KMS-11 (cell line): ENCODE measurements at regions not wholly inside any gene's neighbourhood (a gene's known extent, or its start where the extent isn't known, plus 50 kb on each side); places are given as distances from the start of the nearest gene placed in this dataset.

Experiments
- H2AFZ ChIP-seq: fragments of 200-600 bp; sonication (generic); 2 replicates; pipeline ENCODE4 v1.6.1; 2016; ENCODE audit warnings: antibody characterized with exemption, mixed run types, low read depth
- H3K27ac ChIP-seq: fragments of 200-600 bp; sonication (generic); 2 replicates; pipeline ENCODE4 v1.6.1; 2016; ENCODE audit warnings: mild to moderate bottlenecking, mixed run types
- H3K27me3 ChIP-seq: fragments of 200-600 bp; sonication (generic); 2 replicates; pipeline ENCODE4 v1.6.1; 2017; ENCODE audit warnings: mild to moderate bottlenecking, low read depth, mixed run types, moderate library complexity; ENCODE audit not compliant: insufficient read depth
- H3K36me3 ChIP-seq: fragments of 200-600 bp; sonication (generic); 2 replicates; pipeline ENCODE4 v1.6.1; 2017; ENCODE audit warnings: mild to moderate bottlenecking, mixed run types; ENCODE audit not compliant: insufficient read depth
- H3K4me1 ChIP-seq: fragments of 200-600 bp; sonication (generic); 2 replicates; pipeline ENCODE4 v1.6.1; 2016; ENCODE audit warnings: mild to moderate bottlenecking, low read depth, mixed run types; ENCODE audit not compliant: poor library complexity, severe bottlenecking
- H3K4me2 ChIP-seq: fragments of 200-600 bp; sonication (generic); 2 replicates; pipeline ENCODE4 v1.7.0; 2016; ENCODE audit warnings: mild to moderate bottlenecking, mixed run types
- H3K4me3 ChIP-seq: fragments of 200-600 bp; sonication (generic); IDR thresholded peaks from 2 replicates; pipeline ENCODE4 v1.6.1; 2017; ENCODE audit warnings: low read depth, low read length, mixed read lengths; ENCODE audit not compliant: insufficient read depth
- H3K79me2 ChIP-seq: fragments of 200-600 bp; sonication (generic); 2 replicates; pipeline ENCODE4 v1.6.1; 2016; ENCODE audit warnings: low read depth, mixed run types; ENCODE audit not compliant: insufficient read depth
- H3K9ac ChIP-seq: fragments of 200-600 bp; sonication (generic); 2 replicates; pipeline ENCODE4 v1.6.1; 2016; ENCODE audit warnings: mild to moderate bottlenecking, mixed run types
- H4K20me1 ChIP-seq: fragments of 200-600 bp; sonication (generic); 2 replicates; pipeline ENCODE4 v1.6.1; 2016; ENCODE audit warnings: mild to moderate bottlenecking, mixed run types; ENCODE audit not compliant: insufficient read depth
- CTCF ChIP-seq: fragments of 200-600 bp; sonication (generic); conservative IDR thresholded peaks from 2 replicates; pipeline ENCODE4 v1.6.1; 2017; ENCODE audit warnings: low read depth, mild to moderate bottlenecking, antibody characterized with exemption, low read length, moderate library complexity, mixed read lengths

GRCh38 chr11:98871690-98872089 is 149.1 kb upstream of the CNTN5 start:
- no peak overlapping the region for H3K4me3 ChIP-seq
- H3K27me3 ChIP-seq = no peaks in the 10 kb centered on the region
- H3K9ac ChIP-seq = no peak overlapping the region
- no peak overlapping the region for H3K4me2 ChIP-seq
- H3K36me3 ChIP-seq = no peaks in the 10 kb centered on the region
- no peak overlapping the region for H3K27ac ChIP-seq
- H4K20me1 ChIP-seq = no peaks in the 10 kb centered on the region
- H2AFZ ChIP-seq = no peak overlapping the region
- H3K4me1 ChIP-seq = no peaks in the 10 kb centered on the region
- TF ChIP-seq CTCF = no peak
- no peaks in the 10 kb centered on the region for H3K79me2 ChIP-seq

- no peak overlapping the region for H2AFZ ChIP-seq
- H3K27me3 ChIP-seq = no peaks in the 10 kb centered on the region
- H3K4me2 ChIP-seq = no peak overlapping the region
- H3K79me2 ChIP-seq = no peaks in the 10 kb centered on the region
- no peaks in the 10 kb centered on the region for H3K36me3 ChIP-seq
- H3K27ac ChIP-seq = no peak overlapping the region
- no peaks in the 10 kb centered on the region for H3K4me1 ChIP-seq
- H4K20me1 ChIP-seq = no peaks in the 10 kb centered on the region
- H3K9ac ChIP-seq = no peak overlapping the region
- no peak for TF ChIP-seq CTCF
- no peak overlapping the region for H3K4me3 ChIP-seq
Measured at GRCh38 chr11:98874050-98874449, 146.7 kb upstream of the CNTN5 start.

GRCh38 chr11:98895936-98896335 is 124.8 kb upstream of the CNTN5 start:
- H2AFZ ChIP-seq = no peak overlapping the region
- no peak overlapping the region for H3K27ac ChIP-seq
- no peaks in the 10 kb centered on the region for H3K27me3 ChIP-seq
- no peaks in the 10 kb centered on the region for H3K4me1 ChIP-seq
- no peaks in the 10 kb centered on the region for H3K79me2 ChIP-seq
- H4K20me1 ChIP-seq = no peaks in the 10 kb centered on the region
- H3K4me2 ChIP-seq = no peak overlapping the region
- H3K4me3 ChIP-seq = no peak overlapping the region
- H3K36me3 ChIP-seq = no peaks in the 10 kb centered on the region
- no peak overlapping the region for H3K9ac ChIP-seq
- no peak for TF ChIP-seq CTCF

- Histone ChIP-seq H3K27me3 (no peaks in the 10 kb centered on the region), H4K20me1 (no peaks in the 10 kb centered on the region), H3K9ac (no peak overlapping the region), H3K27ac (no peak overlapping the region), H3K79me2 (no peaks in the 10 kb centered on the region), H3K36me3 (no peaks in the 10 kb centered on the region), H2AFZ (no peak overlapping the region), H3K4me2 (no peak overlapping the region), H3K4me1 (no peaks in the 10 kb centered on the region), H3K4me3 (no peak overlapping the region)
- no peak for TF ChIP-seq CTCF
Measured at GRCh38 chr11:98940913-98941312, 79.8 kb upstream of the CNTN5 start.

- no peak overlapping the region for H3K27ac ChIP-seq
- no peak overlapping the region for H3K9ac ChIP-seq
- no peaks in the 10 kb centered on the region for H3K27me3 ChIP-seq
- no peaks in the 10 kb centered on the region for H3K79me2 ChIP-seq
- H2AFZ ChIP-seq = no peak overlapping the region
- no peak overlapping the region for H3K4me3 ChIP-seq
- H3K36me3 ChIP-seq = no peaks in the 10 kb centered on the region
- TF ChIP-seq CTCF = no peak
- H3K4me2 ChIP-seq = no peak overlapping the region
- no peaks in the 10 kb centered on the region for H3K4me1 ChIP-seq
- no peaks in the 10 kb centered on the region for H4K20me1 ChIP-seq
Measured at GRCh38 chr11:98944461-98944860, 76.3 kb upstream of the CNTN5 start.
